ENCODE measurements at regions not wholly inside any gene's neighbourhood (a gene's known extent, or its start where the extent isn't known, plus 50 kb on each side); places are given as distances from the start of the nearest gene placed in this dataset.

- TF ChIP-seq CTCF (conservative IDR thresholded peaks at IDR 0.05; ENCODE audit: low read depth in 2 of 2) (no peak), EZH2 (IDR thresholded peaks at IDR 0.05; ENCODE audit: low read depth, unreplicated experiment) (no peak), POLR2AphosphoS5 (IDR thresholded peaks at IDR 0.05; ENCODE audit: low read depth) (no peak), EZH2phosphoT487 (IDR thresholded peaks at IDR 0.05; ENCODE audit: unreplicated experiment) (no peak), ETS1 (IDR thresholded peaks at IDR 0.05) (no peak), JUNB (IDR thresholded peaks at IDR 0.05; ENCODE audit: unreplicated experiment) (no peak)
These were observed 1919.1 kb upstream of the PIK3C3 start (continued) for GRCh38 chr18:40035966-40036365.

DNA sequence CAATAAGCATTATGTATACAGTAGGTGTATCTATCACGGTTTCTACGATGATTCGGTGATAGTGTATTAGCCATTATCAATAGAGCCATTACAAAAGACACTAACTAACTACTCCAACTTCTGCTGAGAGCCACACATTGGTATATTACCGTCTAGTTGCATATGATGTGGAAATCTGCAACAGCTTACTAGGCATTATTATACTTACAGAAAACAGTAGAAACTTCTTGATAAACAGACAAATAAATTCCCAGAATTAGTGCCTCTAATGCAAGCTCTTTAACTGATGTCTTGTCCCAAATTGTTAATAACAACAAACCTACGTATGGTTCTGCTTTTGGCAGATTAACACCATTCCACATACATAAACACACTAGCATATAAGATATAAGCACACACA, 1923.0 kb upstream of the PIK3C3 start:
- no peaks in the 10 kb centered on the region for H3K36me3 Mint-ChIP-seq (ENCODE audit: low read depth)
- TF ChIP-seq ZNF331 (CRISPR knock-in tag; IDR thresholded peaks at IDR 0.05; ENCODE audit: low read depth) (no peak), CREB1 (CRISPR knock-in tag; IDR thresholded peaks at IDR 0.05; ENCODE audit: low read depth) (no peak), EZH2phosphoT487 (IDR thresholded peaks at IDR 0.05; ENCODE audit: unreplicated experiment) (no peak), ETS1 (IDR thresholded peaks at IDR 0.05) (no peak), EZH2 (IDR thresholded peaks at IDR 0.05; ENCODE audit: low read depth, unreplicated experiment) (no peak), POLR2AphosphoS5 (IDR thresholded peaks at IDR 0.05; ENCODE audit: low read depth) (no peak), ZNF462 (CRISPR knock-in tag; IDR thresholded peaks at IDR 0.05) (no peak)
- TF ChIP-seq, protein P1, sequence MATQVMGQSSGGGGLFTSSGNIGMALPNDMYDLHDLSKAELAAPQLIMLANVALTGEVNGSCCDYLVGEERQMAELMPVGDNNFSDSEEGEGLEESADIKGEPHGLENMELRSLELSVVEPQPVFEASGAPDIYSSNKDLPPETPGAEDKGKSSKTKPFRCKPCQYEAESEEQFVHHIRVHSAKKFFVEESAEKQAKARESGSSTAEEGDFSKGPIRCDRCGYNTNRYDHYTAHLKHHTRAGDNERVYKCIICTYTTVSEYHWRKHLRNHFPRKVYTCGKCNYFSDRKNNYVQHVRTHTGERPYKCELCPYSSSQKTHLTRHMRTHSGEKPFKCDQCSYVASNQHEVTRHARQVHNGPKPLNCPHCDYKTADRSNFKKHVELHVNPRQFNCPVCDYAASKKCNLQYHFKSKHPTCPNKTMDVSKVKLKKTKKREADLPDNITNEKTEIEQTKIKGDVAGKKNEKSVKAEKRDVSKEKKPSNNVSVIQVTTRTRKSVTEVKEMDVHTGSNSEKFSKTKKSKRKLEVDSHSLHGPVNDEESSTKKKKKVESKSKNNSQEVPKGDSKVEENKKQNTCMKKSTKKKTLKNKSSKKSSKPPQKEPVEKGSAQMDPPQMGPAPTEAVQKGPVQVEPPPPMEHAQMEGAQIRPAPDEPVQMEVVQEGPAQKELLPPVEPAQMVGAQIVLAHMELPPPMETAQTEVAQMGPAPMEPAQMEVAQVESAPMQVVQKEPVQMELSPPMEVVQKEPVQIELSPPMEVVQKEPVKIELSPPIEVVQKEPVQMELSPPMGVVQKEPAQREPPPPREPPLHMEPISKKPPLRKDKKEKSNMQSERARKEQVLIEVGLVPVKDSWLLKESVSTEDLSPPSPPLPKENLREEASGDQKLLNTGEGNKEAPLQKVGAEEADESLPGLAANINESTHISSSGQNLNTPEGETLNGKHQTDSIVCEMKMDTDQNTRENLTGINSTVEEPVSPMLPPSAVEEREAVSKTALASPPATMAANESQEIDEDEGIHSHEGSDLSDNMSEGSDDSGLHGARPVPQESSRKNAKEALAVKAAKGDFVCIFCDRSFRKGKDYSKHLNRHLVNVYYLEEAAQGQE (IDR thresholded peaks at IDR 0.05; ENCODE audit: unreplicated experiment): no peak

More for the DNA sequence above, 1923.0 kb upstream of the PIK3C3 start:
- H3K27me3 ChIP-seq (ENCODE audit: insufficient read depth): no peaks in the 10 kb centered on the region
- no peak overlapping the region for H2AFZ ChIP-seq
- H3K27me3 Mint-ChIP-seq (ENCODE audit: insufficient read depth, low read depth, poor library complexity): no peaks in the 10 kb centered on the region
- no peak overlapping the region for H3K27ac ChIP-seq (ENCODE audit: low read depth)
- no peaks in the 10 kb centered on the region for H3F3A ChIP-seq (replicated peaks; ENCODE audit: low read depth)
- no peaks in the 10 kb centered on the region; the same call in 2 of the 3 replicates for H3K9me3 Mint-ChIP-seq
- H3K9me2 ChIP-seq (ENCODE audit: insufficient read depth): no peaks in the 10 kb centered on the region
- H3K4me1 Mint-ChIP-seq: no peaks in the 10 kb centered on the region
- no peak overlapping the region for H3K4me3 Mint-ChIP-seq
- H3K36me3 ChIP-seq (ENCODE audit: insufficient read depth): no peaks in the 10 kb centered on the region
- H3K79me2 ChIP-seq (replicated peaks; ENCODE audit: insufficient read depth): no peaks in the 10 kb centered on the region
- DNase-seq (ENCODE audit: low spot score) (no peak), ATAC-seq (no peak)
- no peak overlapping the region for H3K27ac Mint-ChIP-seq
- no peaks in the 10 kb centered on the region for H4K20me1 ChIP-seq (replicated peaks; ENCODE audit: insufficient read depth)
- H3K4me3 ChIP-seq: no peak overlapping the region
- H3K4me1 ChIP-seq (ENCODE audit: insufficient read depth): no peaks in the 10 kb centered on the region
- no peak overlapping the region for H3K4me2 ChIP-seq

All from GM23338 (cell line).